B cell (primary cell): ENCODE measurements at regions not wholly inside any gene's neighbourhood (a gene's known extent, or its start where the extent isn't known, plus 50 kb on each side); places are given as distances from the start of the nearest gene placed in this dataset.

Experiments used
- ATAC-seq: fragments of 200-7000 bp; cut with Tn5 transposase; one replicate; pipeline ENCODE4 v1.10.0; 2021; ENCODE audit warnings: low read depth, mild to moderate bottlenecking, moderate number of reproducible peaks, moderate library complexity
- CTCF ChIA-PET: fragments of 350-600 bp; sonication (Branson Sonifier 250); formaldehyde crosslinking; loops from one replicate; lab custom pipeline; 2021; ENCODE audit warnings: antibody characterized with exemption, inconsistent platforms; lab: Charles Lee
- POLR2A ChIA-PET: fragments of 350-600 bp; sonication (Branson Sonifier 250); formaldehyde crosslinking; loops from one replicate; lab custom pipeline; 2021; ENCODE audit warnings: antibody characterized with exemption; lab: Charles Lee
- DNase-seq: peaks from one replicate; pipeline ENCODE4 v3.0.0; 2013
- H2AFZ ChIP-seq: 2 replicates; pipeline ENCODE4 v1.6.1; 2012; ENCODE audit warnings: mild to moderate bottlenecking, low read depth, low read length; ENCODE audit not compliant: insufficient read depth, poor library complexity, severe bottlenecking
- H3K27ac ChIP-seq, 2 donors: 1 replicate in 1 of 2; 2 replicates in 1 of 2; pipeline ENCODE4 v1.5.1; 2012 to 2013; ENCODE audit warnings: low read length in 2 of 2, mild to moderate bottlenecking in 2 of 2, moderate library complexity in 1 of 2
- H3K27me3 ChIP-seq, 4 experiments: fragments of 200-600 bp in 1 of 4; sonication (generic) in 1 of 4; replicated peaks in 1 of 4; 1 replicate in 2 of 4; 2 replicates in 2 of 4; pipeline versions ENCODE4 v1.6.1 to v1.7.0; 2013 to 2016; ENCODE audit warnings: low read length in 3 of 4, mild to moderate bottlenecking in 2 of 4, mixed read lengths in 1 of 4, moderate library complexity in 1 of 4; ENCODE audit not compliant: insufficient read depth in 4 of 4, control insufficient read depth in 3 of 4; ENCODE audit errors: control extremely low read depth in 1 of 4
- H3K36me3 ChIP-seq, 2 experiments: replicated peaks in 1 of 2; 1 replicate in 1 of 2; 2 replicates in 1 of 2; pipeline versions ENCODE4 v1.6.1 to v1.7.1; 2013; ENCODE audit warnings: low read length in 1 of 2; ENCODE audit not compliant: insufficient read depth in 2 of 2, control insufficient read depth in 1 of 2; ENCODE audit errors: control extremely low read depth in 1 of 2, extremely low read depth in 1 of 2
- H3K4me1 ChIP-seq, 2 donors: fragments of 200-600 bp in 1 of 2; sonication (generic) in 1 of 2; 1 replicate in 1 of 2; 2 replicates in 1 of 2; pipeline versions ENCODE4 v1.5.1 to v1.6.1; 2013 to 2017; ENCODE audit warnings: low read length in 2 of 2; ENCODE audit not compliant: control insufficient read depth in 2 of 2, insufficient read depth in 2 of 2
- H3K4me2 ChIP-seq: replicated peaks from 2 replicates; pipeline ENCODE3; 2012; ENCODE audit warnings: mild to moderate bottlenecking, low read depth, low read length; ENCODE audit not compliant: poor library complexity, severe bottlenecking
- H3K4me3 ChIP-seq, 5 experiments: fragments of 200-600 bp in 1 of 5; sonication (generic) in 1 of 5; 1 replicate in 3 of 5; 2 replicates in 2 of 5; pipeline versions ENCODE4 v1.5.1 to v1.7.0; 2011 to 2016; ENCODE audit warnings: low read length in 4 of 5, mild to moderate bottlenecking in 4 of 5, low read depth in 2 of 5, control low read depth in 1 of 5, moderate library complexity in 1 of 5; ENCODE audit not compliant: insufficient read depth in 1 of 5; ENCODE audit errors: control extremely low read depth in 1 of 5, extremely low read depth in 1 of 5
- H3K79me2 ChIP-seq: fragments of 200-600 bp; sonication (generic); one replicate; pipeline ENCODE4 v1.6.0; 2016; ENCODE audit warnings: low read length; ENCODE audit not compliant: control insufficient read depth, insufficient read depth
- H3K9ac ChIP-seq: fragments of 200-600 bp; sonication (generic); 2 replicates; pipeline ENCODE4 v1.6.1; 2017; ENCODE audit warnings: mild to moderate bottlenecking, low read length, moderate library complexity
- H3K9me3 ChIP-seq, 3 donors: one replicate each; pipeline versions ENCODE4 v1.6.1 to v1.7.1; 2013; ENCODE audit warnings: low read length in 2 of 3; ENCODE audit not compliant: control insufficient read depth in 2 of 3, insufficient read depth in 1 of 3; ENCODE audit errors: control extremely low read depth in 1 of 3
- H4K20me1 ChIP-seq: 2 replicates; pipeline ENCODE4 v1.6.0; 2012; ENCODE audit warnings: mild to moderate bottlenecking, low read length; ENCODE audit not compliant: insufficient read depth, control insufficient read depth, poor library complexity, severe bottlenecking
- H3K27ac Mint-ChIP-seq: one replicate; pipeline ENCODE4 v1.8.0; 2021; ENCODE audit warnings: mixed read lengths
- H3K27me3 Mint-ChIP-seq: one replicate; pipeline ENCODE4 v1.8.0; 2021; ENCODE audit warnings: mixed read lengths
- H3K4me1 Mint-ChIP-seq: one replicate; pipeline ENCODE4 v1.8.0; 2021; ENCODE audit warnings: mixed read lengths
- H3K4me3 Mint-ChIP-seq: one replicate; pipeline ENCODE4 v1.8.0; 2021; ENCODE audit warnings: mixed read lengths
- H3K9me3 Mint-ChIP-seq: one replicate; pipeline ENCODE4 v1.8.0; 2022; ENCODE audit warnings: mixed read lengths; ENCODE audit not compliant: insufficient read depth
- CTCF ChIP-seq: fragments of 200-600 bp; IDR thresholded peaks from one replicate; pipeline ENCODE4 v1.8.0; 2022; ENCODE audit warnings: antibody characterized with exemption, mild to moderate bottlenecking
- EZH2 ChIP-seq: IDR thresholded peaks from 2 replicates; pipeline ENCODE4 v1.6.1; 2012; ENCODE audit warnings: borderline replicate concordance, low read depth, mild to moderate bottlenecking, moderate library complexity, low read length; ENCODE audit not compliant: insufficient read depth, poor library complexity, severe bottlenecking
- WGBS: methylation state at CpG from one replicate; pipeline ENCODE4 v1.1.5; 2013; ENCODE audit warnings: missing lambda C conversion rate; ENCODE audit not compliant: insufficient coverage; 5-methylcytosine and 5-hydroxymethylcytosine counted together
- intact Hi-C: fragments of 100-400 bp; cut with micrococcal nuclease; formaldehyde crosslinking; loops from one replicate; pipeline ENCODE4 v1.10.0; 2022

GRCh38 chr4:188767496-188767895, 628.3 kb downstream of the TRIML1 start:
- no peak for ATAC-seq
- CTCF ChIA-PET, result no interaction called here
- intact Hi-C loops, result no loop called here

GRCh38 chr4:188778905-188779304, 639.7 kb downstream of the TRIML1 start:
- CTCF ChIA-PET, result no interaction called here
- intact Hi-C loops, result no loop called here
- Histone ChIP-seq H3K27me3 (no peaks in the 10 kb centered on the region), H4K20me1 (no peaks in the 10 kb centered on the region), H3K4me3 (no peak overlapping the region), H3K36me3 (no peaks in the 10 kb centered on the region), H3K4me1 (no peaks in the 10 kb centered on the region), H3K4me2 (no peak overlapping the region), H3K9ac (no peak overlapping the region), H3K79me2 (no peaks in the 10 kb centered on the region), H3K27ac (no peak overlapping the region), H2AFZ (no peak overlapping the region), H3K9me3 (peaks cover 0 to 8% (median 1%) of the 10 kb centered on the region in 3 donors)
- ATAC-seq, result no peak
- POLR2A ChIA-PET, result no interaction called here
- H3K4me1 Mint-ChIP-seq, result no peaks in the 10 kb centered on the region
- H3K27ac Mint-ChIP-seq, result no peak overlapping the region
- DNase-seq, result no peak
- no peaks in the 10 kb centered on the region for H3K9me3 Mint-ChIP-seq
- H3K4me3 Mint-ChIP-seq, result no peak overlapping the region
- 86% methylated on average over 3 of the region's 4 CpGs for WGBS
- H3K27me3 Mint-ChIP-seq, result no peaks in the 10 kb centered on the region
- TF ChIP-seq EZH2 (no peak), CTCF (no peak)

More at GRCh38 chr4:188767496-188767895, 628.3 kb downstream of the TRIML1 start:
- no peaks in the 10 kb centered on the region for H3K4me1 ChIP-seq
- Mint-ChIP-seq H3K9me3 (peaks cover 10% of the 10 kb centered on the region), H3K27me3 (no peaks in the 10 kb centered on the region), H3K4me1 (no peaks in the 10 kb centered on the region), H3K27ac (no peak overlapping the region), H3K4me3 (no peak overlapping the region)
- H3K9me3 ChIP-seq, result peaks cover 0 to 4% (median 3%) of the 10 kb centered on the region in 3 donors
- WGBS, result 80% methylated on average over 1 of the region's 3 CpGs
- no peak for TF ChIP-seq EZH2
- no peak overlapping the region for H2AFZ ChIP-seq
- no peak overlapping the region for H3K9ac ChIP-seq
- no peaks in the 10 kb centered on the region for H4K20me1 ChIP-seq
- H3K79me2 ChIP-seq, result no peaks in the 10 kb centered on the region
- H3K36me3 ChIP-seq, result no peaks in the 10 kb centered on the region
- H3K4me2 ChIP-seq, result no peak overlapping the region
- no peak overlapping the region for H3K4me3 ChIP-seq
- no peak for DNase-seq
- no peak overlapping the region for H3K27ac ChIP-seq
- H3K27me3 ChIP-seq, result no peaks in the 10 kb centered on the region
- POLR2A ChIA-PET, result no interaction called here
